ENCODE measurements at regions not wholly inside any gene's neighbourhood (a gene's known extent, or its start where the extent isn't known, plus 50 kb on each side); places are given as distances from the start of the nearest gene placed in this dataset.

- CTCF ChIA-PET, result interaction anchor here (1.1 kb wide), 1 partner anchor 34 kb away, joined by 3 read pairs; no protein-coding TSS in a partner anchor
- Mint-ChIP-seq H3K27ac (no peak overlapping the region), H3K4me1 (ENCODE audit: low read depth) (no peaks in the 10 kb centered on the region), H3K27me3 (ENCODE audit: low read depth) (peaks cover 35% of the 10 kb centered on the region), H3K4me3 (no peak overlapping the region), H3K9me3 (no peaks in the 10 kb centered on the region), H3K36me3 (ENCODE audit: low read depth) (no peaks in the 10 kb centered on the region)
- intact Hi-C loops (cut with micrococcal nuclease), result no loop called here
- DNase-seq, result no peak
These were observed 82.9 kb downstream of the ANKRD60 start for GRCh38 chr20:58145506-58146080.

DNA sequence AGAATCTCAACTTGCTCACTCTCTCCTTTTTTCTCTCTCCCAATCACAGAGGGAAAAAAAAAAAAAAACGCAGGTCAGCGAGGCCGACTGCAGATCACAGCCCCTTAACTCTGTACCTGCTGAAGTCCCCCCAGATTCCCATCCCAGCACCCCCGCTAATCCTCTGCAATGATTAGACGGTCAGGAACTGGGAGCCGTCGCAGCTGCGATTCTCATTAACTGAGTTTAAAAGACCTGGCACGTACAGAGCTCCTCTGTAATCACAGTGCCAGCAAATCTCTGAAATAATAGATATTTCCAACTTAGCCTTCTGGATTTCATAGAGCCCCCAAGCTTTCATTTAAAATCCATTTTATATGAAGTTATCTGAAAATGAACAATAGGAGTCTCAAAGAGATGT is 84.4 kb downstream of the ANKRD60 start:
- no peak for DNase-seq
- Mint-ChIP-seq H3K36me3 (ENCODE audit: low read depth) (no peaks in the 10 kb centered on the region), H3K4me1 (ENCODE audit: low read depth) (no peaks in the 10 kb centered on the region), H3K27me3 (ENCODE audit: low read depth) (peaks cover 23% of the 10 kb centered on the region), H3K9me3 (no peaks in the 10 kb centered on the region), H3K4me3 (no peak overlapping the region), H3K27ac (no peak overlapping the region)
- intact Hi-C loops (cut with micrococcal nuclease), result no loop called here
- CTCF ChIA-PET, result no interaction called here

DNA sequence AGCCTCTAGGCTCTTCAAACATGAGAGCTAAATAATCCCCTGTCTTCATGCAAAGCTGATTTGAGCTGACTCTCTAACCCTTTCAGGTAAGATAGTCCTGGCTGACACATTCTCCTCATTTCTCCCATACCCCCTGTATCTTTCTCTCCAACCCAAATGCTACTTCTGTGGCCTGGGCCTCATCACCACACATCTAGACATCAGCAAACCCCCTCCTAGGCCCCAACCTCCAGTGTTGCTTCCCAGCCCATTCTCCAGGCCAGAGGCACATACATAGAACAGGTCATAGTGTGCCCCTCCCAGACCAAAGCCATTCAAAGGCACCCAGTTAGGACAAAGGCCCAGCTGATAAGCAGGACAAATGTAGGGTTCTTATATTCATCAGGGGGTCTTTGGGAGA is 84.9 kb downstream of the ANKRD60 start:
- H3K36me3 Mint-ChIP-seq (ENCODE audit: low read depth), result no peaks in the 10 kb centered on the region
- H3K27ac Mint-ChIP-seq, result no peak overlapping the region
- CTCF ChIA-PET, result no interaction called here
- no peaks in the 10 kb centered on the region for H3K4me1 Mint-ChIP-seq (ENCODE audit: low read depth)
- H3K9me3 Mint-ChIP-seq, result no peaks in the 10 kb centered on the region
- no peak for DNase-seq
- no peak overlapping the region for H3K4me3 Mint-ChIP-seq
- peaks cover 17% of the 10 kb centered on the region for H3K27me3 Mint-ChIP-seq (ENCODE audit: low read depth)
- intact Hi-C loops (cut with micrococcal nuclease), result no loop called here

- no peaks in the 10 kb centered on the region for H3K9me3 Mint-ChIP-seq
- no peak overlapping the region for H3K4me3 Mint-ChIP-seq
- H3K27me3 Mint-ChIP-seq (ENCODE audit: low read depth), result peaks cover 19% of the 10 kb centered on the region
- intact Hi-C loops (cut with micrococcal nuclease), result no loop called here
- H3K4me1 Mint-ChIP-seq (ENCODE audit: low read depth), result no peaks in the 10 kb centered on the region
- no peak for DNase-seq
- no peaks in the 10 kb centered on the region for H3K36me3 Mint-ChIP-seq (ENCODE audit: low read depth)
- no peak overlapping the region for H3K27ac Mint-ChIP-seq
- CTCF ChIA-PET, result no interaction called here
These were observed 85.6 kb downstream of the ANKRD60 start for GRCh38 chr20:58142843-58143185.

DNA sequence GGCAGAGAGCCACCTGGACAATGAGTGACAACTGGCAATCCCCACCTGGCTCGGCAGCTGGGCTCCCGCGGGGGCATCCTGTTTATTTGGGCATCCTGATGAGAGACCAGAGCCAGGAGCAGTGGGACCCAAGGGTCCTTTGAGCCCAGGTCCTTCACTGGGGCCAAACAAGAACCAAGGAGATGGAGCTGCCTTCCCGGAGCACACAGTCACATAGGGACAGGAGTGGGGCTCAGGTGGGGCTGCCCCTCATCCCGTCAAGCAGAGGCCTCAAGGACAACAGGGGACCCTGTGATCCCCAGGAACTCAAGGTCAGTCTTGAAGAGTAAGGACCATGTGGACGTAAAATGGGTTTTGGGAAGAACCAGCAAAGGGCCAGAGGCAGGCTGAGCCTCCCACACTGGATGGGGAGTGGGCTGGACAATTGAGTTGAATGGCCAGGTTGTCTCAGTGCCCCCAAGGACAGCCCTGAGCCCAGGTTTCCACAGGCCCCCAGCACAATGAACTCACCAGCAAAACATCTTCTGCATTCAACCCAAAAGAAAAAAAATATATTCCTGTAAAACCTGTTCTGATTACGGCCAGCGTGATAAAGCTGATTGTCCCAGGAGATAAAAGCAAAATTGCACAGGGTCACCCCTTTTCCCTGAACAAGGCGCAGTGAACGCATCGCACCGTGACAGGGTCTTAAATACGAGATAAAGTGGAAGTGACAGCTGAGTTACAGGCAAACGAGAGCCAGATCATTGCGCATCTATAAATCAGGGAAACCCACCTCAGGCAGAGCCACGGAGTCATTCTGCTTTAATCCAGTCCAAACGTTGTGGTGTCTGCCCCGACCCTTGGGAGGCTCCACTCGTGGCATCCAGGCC is 86.2 kb downstream of the ANKRD60 start:
- Mint-ChIP-seq H3K27me3 (ENCODE audit: low read depth) (peaks cover 18% of the 10 kb centered on the region), H3K9me3 (no peaks in the 10 kb centered on the region), H3K36me3 (ENCODE audit: low read depth) (no peaks in the 10 kb centered on the region), H3K4me3 (no peak overlapping the region), H3K4me1 (ENCODE audit: low read depth) (no peaks in the 10 kb centered on the region), H3K27ac (no peak overlapping the region)
- CTCF ChIA-PET, result no interaction called here
- DNase-seq, result no peak
- intact Hi-C loops (cut with micrococcal nuclease), result no loop called here

- Mint-ChIP-seq H3K4me1 (ENCODE audit: low read depth) (no peaks in the 10 kb centered on the region), H3K27me3 (ENCODE audit: low read depth) (peaks cover 18% of the 10 kb centered on the region), H3K4me3 (no peak overlapping the region), H3K36me3 (ENCODE audit: low read depth) (no peaks in the 10 kb centered on the region), H3K9me3 (no peaks in the 10 kb centered on the region), H3K27ac (no peak overlapping the region)
- DNase-seq, result no peak
- intact Hi-C loops (cut with micrococcal nuclease), result no loop called here
- CTCF ChIA-PET, result no interaction called here
These were observed 87.0 kb downstream of the ANKRD60 start for GRCh38 chr20:58141496-58141895.

- peaks cover 19% of the 10 kb centered on the region for H3K27me3 Mint-ChIP-seq (ENCODE audit: low read depth)
- intact Hi-C loops (cut with micrococcal nuclease), result no loop called here
- no peaks in the 10 kb centered on the region for H3K4me1 Mint-ChIP-seq (ENCODE audit: low read depth)
- H3K4me3 Mint-ChIP-seq, result no peak overlapping the region
- H3K27ac Mint-ChIP-seq, result no peak overlapping the region
- CTCF ChIA-PET, result no interaction called here
- H3K36me3 Mint-ChIP-seq (ENCODE audit: low read depth), result no peaks in the 10 kb centered on the region
- no peak for DNase-seq
- no peaks in the 10 kb centered on the region for H3K9me3 Mint-ChIP-seq
These were observed 87.5 kb downstream of the ANKRD60 start for GRCh38 chr20:58140787-58141425.

DNA sequence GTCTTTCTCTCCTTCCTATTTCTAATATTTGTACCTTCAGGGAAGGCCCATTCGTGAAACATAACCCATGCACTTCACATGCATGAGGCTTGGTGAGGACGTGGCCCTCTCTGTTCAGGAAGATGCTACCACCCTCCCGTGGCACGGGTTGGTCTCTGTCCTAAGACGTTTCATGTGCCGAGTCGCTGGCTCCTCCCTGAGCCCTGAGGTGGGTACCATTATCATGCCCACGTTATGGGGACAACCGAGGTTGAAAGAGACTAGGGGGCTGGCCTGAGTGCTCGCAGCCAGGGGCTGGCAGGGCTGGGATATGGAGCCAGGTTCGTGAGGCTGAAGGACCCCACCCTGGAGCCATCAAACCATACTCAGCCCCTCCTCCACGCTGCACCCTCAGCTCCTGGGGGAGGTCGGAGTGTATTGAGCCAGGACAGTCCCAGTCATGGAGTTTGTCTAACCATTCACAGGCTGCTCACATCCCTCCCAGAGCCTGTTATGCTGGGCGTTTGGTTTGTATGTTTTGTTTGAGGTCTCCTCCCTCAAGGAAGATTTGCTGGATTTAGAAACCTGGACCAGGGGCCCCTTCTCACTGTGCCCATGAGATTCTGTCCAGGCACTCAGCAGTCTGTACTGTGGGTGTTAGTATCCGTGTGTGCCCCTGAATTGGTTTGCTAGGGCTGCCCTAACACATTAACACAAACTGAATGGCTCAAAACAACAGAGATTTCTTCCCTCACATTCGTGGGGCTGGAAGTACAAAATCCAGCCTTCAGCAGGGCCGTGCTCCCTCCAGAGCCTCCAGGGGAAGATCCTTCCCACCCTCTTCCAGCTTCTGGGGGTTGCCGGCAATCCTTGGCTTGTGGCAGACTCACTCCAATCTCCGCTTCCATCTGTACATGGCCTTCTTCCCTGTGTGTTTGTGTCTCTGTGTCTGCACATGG is 88.3 kb downstream of the ANKRD60 start:
- peaks cover 21% of the 10 kb centered on the region for H3K27me3 Mint-ChIP-seq (ENCODE audit: low read depth)
- CTCF ChIA-PET, result no interaction called here
- intact Hi-C loops (cut with micrococcal nuclease), result no loop called here
- no peaks in the 10 kb centered on the region for H3K36me3 Mint-ChIP-seq (ENCODE audit: low read depth)
- H3K27ac Mint-ChIP-seq, result no peak overlapping the region
- H3K9me3 Mint-ChIP-seq, result no peaks in the 10 kb centered on the region
- DNase-seq, result no peak
- peaks cover 2% of the 10 kb centered on the region for H3K4me1 Mint-ChIP-seq (ENCODE audit: low read depth)
- no peak overlapping the region for H3K4me3 Mint-ChIP-seq

DNA sequence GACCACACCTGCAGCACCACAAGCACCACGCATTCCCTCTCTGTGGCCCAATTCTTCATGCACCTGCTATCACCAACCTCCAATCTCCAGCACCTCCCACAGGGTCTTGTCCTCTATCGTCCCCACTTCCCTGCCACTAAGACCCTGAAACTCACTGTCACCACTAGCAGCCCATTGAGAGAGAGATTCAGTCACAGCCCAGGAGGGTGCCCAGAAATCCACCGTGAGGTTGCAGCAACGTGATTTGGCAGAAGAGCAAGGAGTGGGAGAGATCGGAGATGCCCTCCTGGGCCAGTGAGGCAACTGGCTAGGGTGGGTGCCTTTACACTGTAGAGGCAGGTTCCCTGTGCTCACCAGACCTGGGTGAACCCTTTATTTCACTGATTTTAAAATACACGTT is 90.1 kb downstream of the ANKRD60 start:
- peaks cover 2% of the 10 kb centered on the region for H3K4me1 Mint-ChIP-seq (ENCODE audit: low read depth)
- CTCF ChIA-PET, result interaction anchor here (0.6 to 1.1 kb wide), 2 partner anchors 42 to 736 kb away, joined by 3 read pairs; no protein-coding TSS in a partner anchor
- intact Hi-C loops (cut with micrococcal nuclease), result no loop called here
- no peaks in the 10 kb centered on the region for H3K36me3 Mint-ChIP-seq (ENCODE audit: low read depth)
- DNase-seq, result no peak
- H3K4me3 Mint-ChIP-seq, result no peak overlapping the region
- H3K9me3 Mint-ChIP-seq, result no peaks in the 10 kb centered on the region
- H3K27me3 Mint-ChIP-seq (ENCODE audit: low read depth), result peaks cover 34% of the 10 kb centered on the region
- no peak overlapping the region for H3K27ac Mint-ChIP-seq

- no peaks in the 10 kb centered on the region for H3K36me3 Mint-ChIP-seq (ENCODE audit: low read depth)
These were observed 90.7 kb downstream of the ANKRD60 start for GRCh38 chr20:58137651-58138265.

GRCh38 chr20:58137236-58137635 is 91.2 kb downstream of the ANKRD60 start:
- CTCF ChIA-PET, result no interaction called here
- Mint-ChIP-seq H3K9me3 (no peaks in the 10 kb centered on the region), H3K4me1 (ENCODE audit: low read depth) (peaks cover 2% of the 10 kb centered on the region), H3K27me3 (ENCODE audit: low read depth) (peaks cover 43% of the 10 kb centered on the region), H3K36me3 (ENCODE audit: low read depth) (no peaks in the 10 kb centered on the region), H3K4me3 (no peak overlapping the region), H3K27ac (no peak overlapping the region)
- DNase-seq, result no peak
- intact Hi-C loops (cut with micrococcal nuclease), result no loop called here

More at GRCh38 chr20:58137651-58138265, 90.7 kb downstream of the ANKRD60 start:
- Mint-ChIP-seq H3K4me3 (no peak overlapping the region), H3K9me3 (no peaks in the 10 kb centered on the region), H3K4me1 (ENCODE audit: low read depth) (peaks cover 2% of the 10 kb centered on the region), H3K27me3 (ENCODE audit: low read depth) (peaks cover 40% of the 10 kb centered on the region), H3K27ac (no peak overlapping the region)
- intact Hi-C loops (cut with micrococcal nuclease), result no loop called here
- CTCF ChIA-PET, result no interaction called here
- no peak for DNase-seq

GRCh38 chr20:58136149-58136484 is 92.3 kb downstream of the ANKRD60 start:
- no peak for DNase-seq
- H3K27me3 Mint-ChIP-seq (ENCODE audit: low read depth), result peaks cover 54% of the 10 kb centered on the region

More at GRCh38 chr20:58136149-58136484, 92.3 kb downstream of the ANKRD60 start:
- H3K4me1 Mint-ChIP-seq (ENCODE audit: low read depth), result peaks cover 11% of the 10 kb centered on the region
- no peaks in the 10 kb centered on the region for H3K36me3 Mint-ChIP-seq (ENCODE audit: low read depth)
- no peaks in the 10 kb centered on the region for H3K9me3 Mint-ChIP-seq
- intact Hi-C loops (cut with micrococcal nuclease), result no loop called here
- H3K4me3 Mint-ChIP-seq, result no peak overlapping the region
- CTCF ChIA-PET, result interaction anchor here (0.5 kb wide), 1 partner anchor 1322 kb away, joined by 6 read pairs; no protein-coding TSS in a partner anchor
- H3K27ac Mint-ChIP-seq, result no peak overlapping the region
